Fibroblast of lung (primary cell): ENCODE measurements at regions not wholly inside any gene's neighbourhood (a gene's known extent, or its start where the extent isn't known, plus 50 kb on each side); places are given as distances from the start of the nearest gene placed in this dataset.
A peak's percentile ranks its signal among the peaks of the same experiment; 100 is the strongest.

Experiments
- DNase-seq, 2 donors: peaks; one replicate each; pipeline versions ENCODE4 v3.0.0 to v3.0.0-alpha.2; 2010; ENCODE audit warnings: low read depth in 2 of 2
- H2AFZ ChIP-seq: 2 replicates; pipeline ENCODE4 v1.5.1; 2012; ENCODE audit warnings: low read length, control low read depth, inconsistent platforms
- H3K27ac ChIP-seq: 2 replicates; pipeline ENCODE4 v1.5.1; 2011; ENCODE audit warnings: low read length, control low read depth; ENCODE audit not compliant: insufficient read depth
- H3K27me3 ChIP-seq: 2 replicates; pipeline ENCODE4 v1.5.1; 2011; ENCODE audit warnings: mild to moderate bottlenecking, low read length; ENCODE audit not compliant: control insufficient read depth, insufficient read depth
- H3K36me3 ChIP-seq: 2 replicates; pipeline ENCODE4 v1.5.1; 2011; ENCODE audit warnings: low read length; ENCODE audit not compliant: control insufficient read depth, insufficient read depth
- H3K4me1 ChIP-seq: 2 replicates; pipeline ENCODE4 v1.5.1; 2011; ENCODE audit warnings: low read length; ENCODE audit not compliant: control insufficient read depth, insufficient read depth; ENCODE audit errors: extremely low read depth
- H3K4me2 ChIP-seq: 2 replicates; pipeline ENCODE4 v1.5.1; 2011; ENCODE audit warnings: low read length, control low read depth; ENCODE audit not compliant: insufficient read depth; ENCODE audit errors: extremely low read depth
- H3K4me3 ChIP-seq, 4 experiments: fragments of 200-600 bp in 1 of 4; sonication (generic) in 1 of 4; replicated peaks in 1 of 4; 2 replicates each; pipeline ENCODE4 v1.5.1; 2011 to 2016; ENCODE audit warnings: low read length in 4 of 4, low read depth in 3 of 4, mild to moderate bottlenecking in 3 of 4, control low read depth in 2 of 4, inconsistent platforms in 1 of 4, mixed read lengths in 1 of 4; ENCODE audit not compliant: insufficient read depth in 1 of 4; ENCODE audit errors: control extremely low read depth in 1 of 4
- H3K79me2 ChIP-seq: 2 replicates; pipeline ENCODE4 v1.5.1; 2012; ENCODE audit warnings: mild to moderate bottlenecking, low read length, inconsistent platforms; ENCODE audit not compliant: control insufficient read depth, insufficient read depth
- H3K9ac ChIP-seq: 2 replicates; pipeline ENCODE4 v1.5.1; 2011; ENCODE audit warnings: mild to moderate bottlenecking, low read length, control low read depth; ENCODE audit not compliant: insufficient read depth
- H3K9me3 ChIP-seq: 2 replicates; pipeline ENCODE4 v1.5.1; 2012; ENCODE audit warnings: low read depth, low read length; ENCODE audit not compliant: control insufficient read depth, insufficient read depth
- H4K20me1 ChIP-seq: 2 replicates; pipeline ENCODE4 v1.5.1; 2011; ENCODE audit warnings: low read length; ENCODE audit not compliant: control insufficient read depth, insufficient read depth; ENCODE audit errors: extremely low read depth
- EZH2 ChIP-seq: IDR thresholded peaks from 2 replicates; pipeline ENCODE4 v1.5.1; 2012; ENCODE audit warnings: low read length, control low read depth, mild to moderate bottlenecking; ENCODE audit errors: missing control alignments
- TF ChIP-seq, protein P1 (sequence below), 2 donors: IDR thresholded peaks in 1 of 2; conservative IDR thresholded peaks in 1 of 2; 1 replicate in 1 of 2; 2 replicates in 1 of 2; pipeline ENCODE4 v1.5.1; 2011 to 2012; ENCODE audit warnings: low read length in 2 of 2, control low read depth in 1 of 2, inconsistent platforms in 1 of 2, low read depth in 1 of 2, mild to moderate bottlenecking in 1 of 2

- no peak for DNase-seq
- no peaks in the 10 kb centered on the region for H3K27me3 ChIP-seq
- no peaks in the 10 kb centered on the region for H3K36me3 ChIP-seq
- H3K4me3 ChIP-seq = no peak overlapping the region
- no peaks in the 10 kb centered on the region for H3K9me3 ChIP-seq
- peak overlapping the region; percentile 12 for H2AFZ ChIP-seq
- H3K9ac ChIP-seq = no peak overlapping the region
- no peak overlapping the region for H3K4me2 ChIP-seq
- H3K27ac ChIP-seq = no peak overlapping the region
- H3K79me2 ChIP-seq = peaks cover 16% of the 10 kb centered on the region
- TF ChIP-seq, protein P1, sequence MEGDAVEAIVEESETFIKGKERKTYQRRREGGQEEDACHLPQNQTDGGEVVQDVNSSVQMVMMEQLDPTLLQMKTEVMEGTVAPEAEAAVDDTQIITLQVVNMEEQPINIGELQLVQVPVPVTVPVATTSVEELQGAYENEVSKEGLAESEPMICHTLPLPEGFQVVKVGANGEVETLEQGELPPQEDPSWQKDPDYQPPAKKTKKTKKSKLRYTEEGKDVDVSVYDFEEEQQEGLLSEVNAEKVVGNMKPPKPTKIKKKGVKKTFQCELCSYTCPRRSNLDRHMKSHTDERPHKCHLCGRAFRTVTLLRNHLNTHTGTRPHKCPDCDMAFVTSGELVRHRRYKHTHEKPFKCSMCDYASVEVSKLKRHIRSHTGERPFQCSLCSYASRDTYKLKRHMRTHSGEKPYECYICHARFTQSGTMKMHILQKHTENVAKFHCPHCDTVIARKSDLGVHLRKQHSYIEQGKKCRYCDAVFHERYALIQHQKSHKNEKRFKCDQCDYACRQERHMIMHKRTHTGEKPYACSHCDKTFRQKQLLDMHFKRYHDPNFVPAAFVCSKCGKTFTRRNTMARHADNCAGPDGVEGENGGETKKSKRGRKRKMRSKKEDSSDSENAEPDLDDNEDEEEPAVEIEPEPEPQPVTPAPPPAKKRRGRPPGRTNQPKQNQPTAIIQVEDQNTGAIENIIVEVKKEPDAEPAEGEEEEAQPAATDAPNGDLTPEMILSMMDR (conservative IDR thresholded peaks at IDR 0.05 in 1 of 2, IDR thresholded peaks at IDR 0.05 in 1 of 2; ENCODE audit: low read depth in 1 of 2, low read length in 2 of 2) = no peak
- TF ChIP-seq EZH2 = no peak
- H4K20me1 ChIP-seq = no peaks in the 10 kb centered on the region
- H3K4me1 ChIP-seq = peaks cover 5% of the 10 kb centered on the region
Measured at GRCh38 chr9:21584890-21585289, 102.8 kb upstream of the IFNE start.

DNA sequence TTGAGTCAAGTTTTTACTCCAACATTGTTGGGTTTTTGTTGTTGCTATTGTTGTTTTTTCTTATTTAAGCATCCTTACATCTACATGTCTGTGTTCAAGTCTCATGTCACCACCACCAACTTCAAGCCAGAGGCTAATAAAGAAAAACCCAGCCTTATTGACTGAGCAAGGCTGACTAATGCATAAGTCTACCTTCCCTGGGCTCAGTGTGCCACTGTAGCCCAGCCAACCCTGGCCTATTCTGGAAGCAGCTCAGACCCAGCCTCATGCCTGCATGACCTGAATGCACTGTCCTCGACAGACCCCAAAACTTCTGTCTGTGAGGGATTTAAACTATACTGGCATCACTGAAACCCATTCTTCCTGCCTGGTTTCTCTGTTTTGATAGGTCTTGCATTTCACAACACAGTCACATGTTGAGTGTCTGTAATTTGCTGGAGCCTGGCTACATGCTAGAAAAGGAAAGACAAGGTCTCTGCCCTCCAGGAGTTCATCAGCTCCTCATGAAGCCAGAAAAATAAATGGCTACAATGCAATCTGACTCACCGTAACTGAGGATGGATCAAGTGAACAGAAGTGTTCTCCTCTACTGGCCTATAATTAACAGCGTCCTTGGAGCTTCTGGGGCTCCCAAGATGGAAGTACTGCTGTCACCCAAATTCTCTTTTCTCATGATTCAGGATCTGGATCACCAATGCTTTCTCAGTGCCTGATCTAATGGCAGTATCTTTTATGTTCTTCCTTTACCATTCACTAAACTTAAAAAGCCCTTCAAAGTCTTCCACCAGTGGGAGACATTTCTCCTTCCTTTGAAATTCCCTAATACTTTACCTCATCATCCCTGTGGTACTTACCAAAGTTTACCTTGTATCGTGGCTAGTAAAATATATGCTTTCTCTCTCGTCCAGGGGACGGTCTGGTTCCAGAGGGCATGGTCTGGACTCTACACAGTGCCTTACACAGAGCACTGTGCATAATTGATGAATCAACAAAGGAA, 103.9 kb upstream of the IFNE start:
- H3K79me2 ChIP-seq = peaks cover 18% of the 10 kb centered on the region
- H4K20me1 ChIP-seq = no peaks in the 10 kb centered on the region
- no peak overlapping the region for H2AFZ ChIP-seq
- no peaks in the 10 kb centered on the region for H3K36me3 ChIP-seq
- H3K27ac ChIP-seq = no peak overlapping the region
- no peak overlapping the region for H3K4me3 ChIP-seq
- no peak overlapping the region for H3K9ac ChIP-seq
- TF ChIP-seq, protein P1 (conservative IDR thresholded peaks at IDR 0.05 in 1 of 2, IDR thresholded peaks at IDR 0.05 in 1 of 2; ENCODE audit: low read depth in 1 of 2, low read length in 2 of 2) = peak; percentile 8 to 38
- no peak for TF ChIP-seq EZH2
- DNase-seq = peak in 1 of 2 donors; percentile 23
- peak overlapping the region; percentile 15 for H3K4me2 ChIP-seq
- H3K27me3 ChIP-seq = no peaks in the 10 kb centered on the region
- no peaks in the 10 kb centered on the region for H3K9me3 ChIP-seq
- H3K4me1 ChIP-seq = peaks cover 5% of the 10 kb centered on the region

GRCh38 chr9:21589344-21590056, 107.4 kb upstream of the IFNE start:
- no peak overlapping the region for H2AFZ ChIP-seq
- H3K9me3 ChIP-seq = no peaks in the 10 kb centered on the region
- no peaks in the 10 kb centered on the region for H4K20me1 ChIP-seq
- H3K36me3 ChIP-seq = no peaks in the 10 kb centered on the region
- TF ChIP-seq, protein P1 (conservative IDR thresholded peaks at IDR 0.05 in 1 of 2, IDR thresholded peaks at IDR 0.05 in 1 of 2; ENCODE audit: low read depth in 1 of 2, low read length in 2 of 2) = no peak
- no peak for TF ChIP-seq EZH2
- H3K79me2 ChIP-seq = peaks cover 14% of the 10 kb centered on the region
- no peak overlapping the region for H3K4me3 ChIP-seq
- H3K27me3 ChIP-seq = no peaks in the 10 kb centered on the region
- no peak overlapping the region for H3K27ac ChIP-seq
- DNase-seq = no peak
- H3K4me1 ChIP-seq = peaks cover 10% of the 10 kb centered on the region
- H3K4me2 ChIP-seq = peak overlapping the region; percentile 40
- no peak overlapping the region for H3K9ac ChIP-seq
